ENCODE measurements at regions not wholly inside any gene's neighbourhood (a gene's known extent, or its start where the extent isn't known, plus 50 kb on each side); places are given as distances from the start of the nearest gene placed in this dataset.

DNA sequence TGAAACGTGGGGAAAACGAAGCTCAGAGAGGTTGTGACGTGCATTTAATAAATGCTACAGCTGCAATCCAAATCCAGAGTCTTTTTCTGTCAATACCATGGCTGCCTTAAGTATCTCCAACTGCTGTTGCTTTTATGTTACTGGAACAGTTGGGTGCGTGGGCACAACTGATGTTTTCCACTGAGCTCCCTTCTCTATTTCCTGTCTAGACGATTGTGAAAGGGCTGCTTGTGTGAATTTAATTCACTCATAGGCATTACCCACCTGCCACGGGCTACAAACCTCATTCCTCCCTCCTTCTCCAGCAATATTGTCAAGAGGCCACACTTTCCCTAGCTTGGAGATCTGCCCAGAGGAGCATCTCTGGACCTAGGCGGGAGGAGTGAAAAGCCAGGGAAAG is 526.0 kb downstream of the MID1IP1 start:
- H3K4me3 ChIP-seq: no peak overlapping the region
- in situ Hi-C loops (cut with MboI): no loop called here
- no peak for TF ChIP-seq EZH2 (IDR thresholded peaks at IDR 0.05; ENCODE audit: insufficient read depth, poor library complexity, severe bottlenecking)
- no peak for TF ChIP-seq EZH2phosphoT487 (IDR thresholded peaks at IDR 0.05; ENCODE audit: insufficient read depth, low read depth)

DNA sequence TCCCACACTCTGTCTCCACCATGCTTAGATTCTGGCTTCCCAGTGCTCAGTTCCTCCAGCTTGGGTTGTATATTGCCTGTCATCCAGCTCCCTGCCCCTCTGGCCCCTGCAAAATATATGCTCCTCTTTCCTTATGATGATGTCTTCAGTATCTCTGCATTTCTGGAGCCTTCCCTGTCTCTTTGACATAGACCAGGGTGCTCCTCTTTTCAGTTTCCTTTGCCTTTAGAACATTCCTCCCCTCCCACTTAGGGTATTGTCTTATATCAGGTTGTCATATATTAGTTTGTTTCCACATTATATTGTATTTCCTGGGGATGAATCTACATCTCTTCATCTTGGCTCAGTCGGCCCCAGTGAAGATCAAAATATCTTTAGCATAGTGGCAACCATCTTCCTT is 526.4 kb downstream of the MID1IP1 start:
- no peak overlapping the region for H3K4me3 ChIP-seq
- no peak for DNase-seq
- H3K79me2 ChIP-seq (ENCODE audit: insufficient read depth): no peaks in the 10 kb centered on the region
- no peak overlapping the region for H3K27ac ChIP-seq
- TF ChIP-seq EZH2phosphoT487 (IDR thresholded peaks at IDR 0.05; ENCODE audit: insufficient read depth, low read depth) (no peak), EZH2 (IDR thresholded peaks at IDR 0.05; ENCODE audit: insufficient read depth, poor library complexity, severe bottlenecking) (no peak)
- H3K4me1 ChIP-seq (ENCODE audit: insufficient read depth): no peaks in the 10 kb centered on the region
- H3F3A ChIP-seq (ENCODE audit: insufficient read depth): no peaks in the 10 kb centered on the region
- WGBS, 2 experiments (ENCODE audit: low coverage in 1 of 2, low lambda C conversion rate in 2 of 2, missing lambda C conversion rate in 2 of 2): 58 to 64% methylated on average over 1 of the region's 1 CpG
- H2AFZ ChIP-seq: no peak overlapping the region
- H3K9ac ChIP-seq: no peak overlapping the region
- H4K20me1 ChIP-seq (ENCODE audit: insufficient read depth): no peaks in the 10 kb centered on the region
- in situ Hi-C loops (cut with MboI): no loop called here
- no peaks in the 10 kb centered on the region for H3K9me2 ChIP-seq (ENCODE audit: insufficient read depth)
- no peaks in the 10 kb centered on the region for H3K9me3 ChIP-seq (ENCODE audit: low read depth)
- H3K27me3 ChIP-seq (replicated peaks; ENCODE audit: insufficient read depth): no peaks in the 10 kb centered on the region
- no peaks in the 10 kb centered on the region for H3K36me3 ChIP-seq (ENCODE audit: low read depth)
- no peak overlapping the region for H3K4me2 ChIP-seq (ENCODE audit: unreplicated experiment)

More for the DNA sequence above, 526.0 kb downstream of the MID1IP1 start:
- no peak overlapping the region for H3K4me2 ChIP-seq (ENCODE audit: unreplicated experiment)
- H3F3A ChIP-seq (ENCODE audit: insufficient read depth): no peaks in the 10 kb centered on the region
- no peaks in the 10 kb centered on the region for H3K9me3 ChIP-seq (ENCODE audit: low read depth)
- H3K9ac ChIP-seq: no peak overlapping the region
- DNase-seq: no peak
- no peak overlapping the region for H2AFZ ChIP-seq
- H3K27me3 ChIP-seq (replicated peaks; ENCODE audit: insufficient read depth): no peaks in the 10 kb centered on the region
- H4K20me1 ChIP-seq (ENCODE audit: insufficient read depth): no peaks in the 10 kb centered on the region
- no peaks in the 10 kb centered on the region for H3K79me2 ChIP-seq (ENCODE audit: insufficient read depth)
- no peaks in the 10 kb centered on the region for H3K9me2 ChIP-seq (ENCODE audit: insufficient read depth)
- no peak overlapping the region for H3K27ac ChIP-seq
- H3K4me1 ChIP-seq (ENCODE audit: insufficient read depth): no peaks in the 10 kb centered on the region
- 30 to 48% methylated on average over 7 of the region's 7 CpGs for WGBS, 2 experiments (ENCODE audit: low coverage in 1 of 2, low lambda C conversion rate in 2 of 2, missing lambda C conversion rate in 2 of 2)
- no peaks in the 10 kb centered on the region for H3K36me3 ChIP-seq (ENCODE audit: low read depth)

DNA sequence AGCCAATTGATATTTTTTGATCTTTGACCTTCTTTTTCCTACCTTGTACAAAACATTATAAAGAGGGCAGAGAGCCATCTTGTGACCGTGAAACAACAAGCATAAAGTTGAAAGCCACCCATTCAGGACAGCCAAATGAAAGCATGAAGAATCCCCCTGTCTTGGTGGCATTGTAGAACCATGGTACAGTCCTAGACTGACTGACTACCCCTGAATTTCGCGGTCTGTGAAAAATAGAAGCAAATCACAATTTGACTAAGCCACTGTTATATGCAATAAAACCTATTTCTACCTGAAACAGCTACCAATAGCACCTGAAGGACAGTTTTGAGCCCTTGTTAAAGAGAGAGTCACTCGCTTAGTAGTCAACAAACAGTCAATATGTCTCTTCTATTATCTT is 527.4 kb downstream of the MID1IP1 start:
- TF ChIP-seq EZH2 (IDR thresholded peaks at IDR 0.05; ENCODE audit: insufficient read depth, poor library complexity, severe bottlenecking) (no peak), EZH2phosphoT487 (IDR thresholded peaks at IDR 0.05; ENCODE audit: insufficient read depth, low read depth) (no peak)
- H4K20me1 ChIP-seq (ENCODE audit: insufficient read depth): no peaks in the 10 kb centered on the region
- H3F3A ChIP-seq (ENCODE audit: insufficient read depth): no peaks in the 10 kb centered on the region
- no peak overlapping the region for H3K27ac ChIP-seq
- no peak overlapping the region for H3K9ac ChIP-seq
- H3K4me3 ChIP-seq: no peak overlapping the region
- DNase-seq: no peak
- no peaks in the 10 kb centered on the region for H3K9me2 ChIP-seq (ENCODE audit: insufficient read depth)
- no peaks in the 10 kb centered on the region for H3K79me2 ChIP-seq (ENCODE audit: insufficient read depth)
- in situ Hi-C loops (cut with MboI): no loop called here
- H2AFZ ChIP-seq: no peak overlapping the region
- H3K36me3 ChIP-seq (ENCODE audit: low read depth): no peaks in the 10 kb centered on the region
- WGBS, 2 experiments (ENCODE audit: low coverage in 1 of 2, low lambda C conversion rate in 2 of 2, missing lambda C conversion rate in 2 of 2): 29 to 35% methylated on average over 4 of the region's 4 CpGs
- no peaks in the 10 kb centered on the region for H3K4me1 ChIP-seq (ENCODE audit: insufficient read depth)
- no peaks in the 10 kb centered on the region for H3K27me3 ChIP-seq (replicated peaks; ENCODE audit: insufficient read depth)
- H3K9me3 ChIP-seq (ENCODE audit: low read depth): no peaks in the 10 kb centered on the region
- H3K4me2 ChIP-seq (ENCODE audit: unreplicated experiment): no peak overlapping the region

DNA sequence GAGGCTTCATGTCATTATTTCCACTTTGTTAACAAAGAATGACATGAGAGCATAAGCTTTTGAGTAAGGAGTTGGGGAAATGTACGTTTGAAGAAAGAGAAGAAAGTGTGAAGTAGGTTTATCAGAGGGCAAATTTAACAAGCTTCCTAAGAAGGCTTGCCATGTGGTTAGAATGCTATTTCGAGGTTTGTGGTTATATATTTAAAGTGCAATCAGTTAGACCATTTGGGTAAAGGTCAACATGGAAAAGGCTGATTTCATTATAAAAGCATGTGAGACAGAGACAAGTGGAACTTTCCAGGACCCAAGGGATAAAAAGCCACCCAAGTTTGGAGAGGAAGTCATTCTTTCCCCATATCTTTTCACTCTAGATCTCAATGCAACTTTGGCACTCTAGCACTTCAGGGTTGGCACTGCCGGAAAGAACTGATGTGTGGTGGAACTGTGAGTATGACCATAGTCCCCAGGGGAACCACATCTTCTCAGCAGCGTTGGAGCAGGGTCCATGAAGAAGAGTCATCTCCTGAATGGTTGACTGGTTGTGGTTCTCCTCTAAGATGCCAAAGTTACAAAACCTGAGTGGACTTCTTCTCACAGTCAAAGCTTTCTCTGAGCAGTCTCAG is 529.9 kb downstream of the MID1IP1 start:
- Histone ChIP-seq H3K36me3 (ENCODE audit: low read depth) (no peaks in the 10 kb centered on the region), H3K9me2 (ENCODE audit: insufficient read depth) (no peaks in the 10 kb centered on the region), H3K4me1 (ENCODE audit: insufficient read depth) (no peaks in the 10 kb centered on the region), H4K20me1 (ENCODE audit: insufficient read depth) (no peaks in the 10 kb centered on the region), H2AFZ (no peak overlapping the region), H3K27me3 (replicated peaks; ENCODE audit: insufficient read depth) (no peaks in the 10 kb centered on the region), H3K4me3 (no peak overlapping the region), H3K9me3 (ENCODE audit: low read depth) (no peaks in the 10 kb centered on the region), H3K4me2 (ENCODE audit: unreplicated experiment) (no peak overlapping the region), H3K27ac (no peak overlapping the region), H3K79me2 (ENCODE audit: insufficient read depth) (no peaks in the 10 kb centered on the region), H3F3A (ENCODE audit: insufficient read depth) (no peaks in the 10 kb centered on the region), H3K9ac (no peak overlapping the region)
- TF ChIP-seq EZH2phosphoT487 (IDR thresholded peaks at IDR 0.05; ENCODE audit: insufficient read depth, low read depth): no peak
- no peak for TF ChIP-seq EZH2 (IDR thresholded peaks at IDR 0.05; ENCODE audit: insufficient read depth, poor library complexity, severe bottlenecking)
- DNase-seq: no peak
- WGBS, 2 experiments (ENCODE audit: low coverage in 1 of 2, low lambda C conversion rate in 2 of 2, missing lambda C conversion rate in 2 of 2): 24 to 33% methylated on average over 4 of the region's 4 CpGs
- in situ Hi-C loops (cut with MboI): no loop called here

DNA sequence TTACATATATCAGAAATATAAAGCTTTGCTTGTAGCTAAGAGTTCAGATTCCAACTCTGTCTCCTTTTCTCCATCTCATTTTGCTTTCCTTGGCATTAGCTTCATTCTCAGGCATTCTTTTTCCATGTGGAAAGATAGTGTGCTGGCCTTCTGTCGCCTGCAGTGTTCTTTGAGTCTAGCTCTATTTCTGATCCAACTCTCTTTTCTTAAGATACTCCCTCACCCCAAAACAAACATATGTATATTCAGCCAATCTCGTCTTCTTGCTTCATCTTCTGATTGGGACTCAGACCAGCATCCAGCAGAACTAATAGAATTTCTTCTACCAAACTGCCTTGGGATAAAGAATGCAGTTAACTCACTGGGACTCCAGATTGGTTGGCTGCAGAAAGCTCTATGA is 532.2 kb downstream of the MID1IP1 start:
- no peaks in the 10 kb centered on the region for H3K79me2 ChIP-seq (ENCODE audit: insufficient read depth)
- no peaks in the 10 kb centered on the region for H4K20me1 ChIP-seq (ENCODE audit: insufficient read depth)
- no peak overlapping the region for H3K9ac ChIP-seq
- TF ChIP-seq EZH2phosphoT487 (IDR thresholded peaks at IDR 0.05; ENCODE audit: insufficient read depth, low read depth) (no peak), EZH2 (IDR thresholded peaks at IDR 0.05; ENCODE audit: insufficient read depth, poor library complexity, severe bottlenecking) (no peak)
- in situ Hi-C loops (cut with MboI): no loop called here
- no peak for DNase-seq
- no peaks in the 10 kb centered on the region for H3K9me3 ChIP-seq (ENCODE audit: low read depth)
- no peak overlapping the region for H3K4me2 ChIP-seq (ENCODE audit: unreplicated experiment)
- H3K9me2 ChIP-seq (ENCODE audit: insufficient read depth): no peaks in the 10 kb centered on the region
- no peaks in the 10 kb centered on the region for H3F3A ChIP-seq (ENCODE audit: insufficient read depth)
- 18 to 32% methylated on average over 2 of the region's 2 CpGs for WGBS, 2 experiments (ENCODE audit: low coverage in 1 of 2, low lambda C conversion rate in 2 of 2, missing lambda C conversion rate in 2 of 2)
- H3K4me3 ChIP-seq: no peak overlapping the region
- H2AFZ ChIP-seq: no peak overlapping the region
- no peaks in the 10 kb centered on the region for H3K27me3 ChIP-seq (replicated peaks; ENCODE audit: insufficient read depth)
- no peak overlapping the region for H3K27ac ChIP-seq
- H3K36me3 ChIP-seq (ENCODE audit: low read depth): no peaks in the 10 kb centered on the region
- H3K4me1 ChIP-seq (ENCODE audit: insufficient read depth): no peaks in the 10 kb centered on the region
